Glomerular visceral epithelial cell (primary cell): ENCODE measurements at regions not wholly inside any gene's neighbourhood (a gene's known extent, or its start where the extent isn't known, plus 50 kb on each side); places are given as distances from the start of the nearest gene placed in this dataset.

Experiments
- DNase-seq: peaks from one replicate; pipeline ENCODE4 v3.0.0-alpha.2; 2016; ENCODE audit errors: extremely low spot score

GRCh38 chr21:39124681-39125251, 58.5 kb downstream of the PSMG1 start:
- DNase-seq = no peak

DNA sequence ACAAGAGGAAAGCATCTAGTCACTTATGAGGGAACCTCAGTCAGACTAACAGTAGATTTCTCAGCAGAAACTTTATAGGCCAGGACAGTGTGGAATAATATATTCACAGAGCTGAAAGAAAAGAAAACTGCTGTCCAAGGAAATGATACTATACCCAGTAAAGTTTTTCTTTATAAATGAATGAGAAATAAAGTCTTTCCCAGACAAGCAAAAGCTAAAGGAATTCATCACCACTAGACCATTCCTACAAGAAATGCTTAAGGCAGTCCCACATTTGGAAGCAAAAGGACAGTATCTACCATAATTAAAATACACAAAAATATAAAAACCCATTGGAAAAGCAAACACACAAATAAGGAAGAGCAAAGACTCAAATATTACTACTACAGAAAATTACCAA, 59.9 kb downstream of the PSMG1 start:
- no peak for DNase-seq

- DNase-seq = peak; percentile 21
These were observed 61.5 kb downstream of the PSMG1 start for GRCh38 chr21:39121600-39122355.

DNA sequence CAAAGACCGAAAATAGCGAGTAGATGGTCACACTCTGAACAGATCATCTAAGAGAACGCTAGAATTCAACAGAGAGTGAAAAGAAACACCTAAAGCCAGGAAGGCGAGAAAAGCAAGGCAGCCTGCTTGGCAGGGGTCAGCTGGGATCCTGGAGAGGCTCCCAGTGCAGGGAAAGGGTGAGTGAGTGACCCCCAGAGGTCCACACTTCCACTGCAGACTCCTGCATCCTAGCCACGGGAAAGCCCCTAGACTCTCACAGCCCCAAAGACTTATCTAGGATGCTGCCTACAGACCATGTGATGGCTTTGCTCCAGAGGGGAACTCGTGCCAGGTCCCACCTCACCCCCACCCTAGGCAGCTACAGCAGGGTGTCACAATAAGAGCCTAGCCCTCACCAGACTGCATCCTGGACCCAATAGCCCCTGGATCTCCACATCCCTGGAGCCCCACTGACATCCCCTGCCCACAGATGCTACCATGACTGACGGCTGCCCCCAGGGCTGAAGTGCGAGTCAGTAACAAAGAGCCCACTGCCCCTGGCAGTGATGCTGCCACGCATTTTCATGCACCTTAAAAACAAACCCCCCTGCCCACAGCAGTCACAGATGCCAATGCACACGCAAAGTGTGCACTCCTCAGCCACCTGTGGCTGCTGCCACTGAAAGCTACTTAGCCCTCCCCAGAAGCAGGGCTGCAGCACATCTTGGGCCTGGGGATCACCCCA, 62.2 kb downstream of the PSMG1 start:
- DNase-seq = no peak

GRCh38 chr21:39119891-39120290, 63.4 kb downstream of the PSMG1 start:
- no peak for DNase-seq

DNA sequence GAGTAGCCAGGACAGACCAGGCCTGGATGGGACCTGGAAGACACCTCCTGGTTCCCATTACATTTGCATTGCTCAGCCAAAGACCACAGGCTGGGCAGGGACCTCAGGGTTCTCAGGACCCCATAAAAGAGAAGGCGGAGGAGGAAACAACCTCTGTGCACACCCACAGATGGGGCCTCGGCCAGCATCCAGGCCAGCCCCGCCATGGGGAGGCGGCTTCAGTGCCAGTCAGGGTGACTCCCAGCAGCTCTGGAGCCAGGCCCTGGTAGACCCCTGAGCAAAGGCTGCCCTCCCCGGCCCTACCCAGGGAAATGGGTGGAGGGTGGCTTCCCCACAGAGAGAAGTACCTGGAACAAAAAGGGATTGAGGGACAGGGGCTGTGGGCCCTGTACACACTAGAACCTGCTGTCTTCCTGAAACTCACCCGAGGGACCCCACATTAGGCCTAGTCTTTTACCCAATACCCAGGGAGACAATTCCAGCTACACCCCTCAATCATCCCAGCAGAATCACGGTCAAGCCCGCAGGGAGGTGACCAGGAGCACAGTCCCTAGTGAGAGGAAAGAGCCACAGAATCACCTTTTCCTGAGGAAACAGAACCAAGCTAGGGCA, 64.5 kb downstream of the PSMG1 start:
- no peak for DNase-seq

DNA sequence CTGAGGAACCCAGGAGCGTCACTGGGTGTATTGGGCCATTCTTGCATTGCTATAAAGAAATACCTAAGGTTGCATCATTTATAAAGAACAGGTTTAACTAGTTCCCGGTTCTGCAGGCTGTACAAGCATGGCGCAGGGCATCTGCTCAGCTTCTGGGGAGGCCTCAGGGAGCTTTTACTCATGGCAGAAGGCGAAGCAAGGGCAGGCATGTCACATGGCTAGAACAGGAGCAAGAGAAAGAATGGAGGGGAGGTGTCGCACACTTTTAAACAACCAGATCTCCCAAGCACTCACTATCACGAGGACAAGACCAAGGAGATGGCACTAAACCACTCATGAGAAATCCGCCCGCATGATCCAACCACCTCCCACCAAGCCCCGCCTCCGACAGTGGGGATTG, 65.2 kb downstream of the PSMG1 start:
- DNase-seq = no peak

GRCh38 chr21:39117440-39117970, 65.7 kb downstream of the PSMG1 start:
- DNase-seq = no peak

DNA sequence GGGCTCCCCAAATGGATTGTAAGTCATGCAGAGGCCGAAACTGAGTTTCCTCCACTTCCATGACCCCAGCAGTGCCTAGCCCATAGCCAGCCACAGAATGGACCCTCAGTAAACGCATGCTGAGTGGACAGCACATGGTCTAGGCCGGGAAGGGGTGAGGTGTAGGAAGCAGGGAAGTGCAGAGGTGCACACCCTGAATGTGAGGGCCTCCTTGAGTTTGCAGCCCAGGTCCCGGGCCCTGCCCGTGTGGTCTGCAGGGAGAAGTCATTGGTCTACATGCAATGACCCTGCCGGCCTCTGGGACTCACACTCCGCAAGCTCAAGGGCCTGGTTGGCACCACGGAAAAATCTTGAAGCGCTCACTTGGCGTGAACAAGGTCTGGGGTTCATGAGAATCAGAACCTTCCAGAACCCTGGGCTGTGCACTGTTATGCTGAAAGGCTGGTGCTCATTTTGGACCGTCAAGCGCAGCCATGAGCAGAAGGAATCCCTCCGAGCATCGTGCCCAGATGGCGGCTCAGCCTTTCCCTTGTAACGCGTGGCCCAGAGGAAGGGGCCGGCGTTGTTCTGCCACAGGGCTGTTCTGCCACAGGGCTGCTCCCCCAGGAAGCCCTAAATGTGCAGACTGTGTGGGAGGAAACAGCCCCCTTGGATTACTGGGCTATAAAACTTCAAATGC, 66.4 kb downstream of the PSMG1 start:
- no peak for DNase-seq

GRCh38 chr21:39115576-39116235, 67.5 kb downstream of the PSMG1 start:
- DNase-seq = no peak

GRCh38 chr21:39114871-39115575, 68.2 kb downstream of the PSMG1 start:
- peak; percentile 80 for DNase-seq

GRCh38 chr21:39111931-39112550, 71.2 kb downstream of the PSMG1 start:
- DNase-seq = no peak

DNA sequence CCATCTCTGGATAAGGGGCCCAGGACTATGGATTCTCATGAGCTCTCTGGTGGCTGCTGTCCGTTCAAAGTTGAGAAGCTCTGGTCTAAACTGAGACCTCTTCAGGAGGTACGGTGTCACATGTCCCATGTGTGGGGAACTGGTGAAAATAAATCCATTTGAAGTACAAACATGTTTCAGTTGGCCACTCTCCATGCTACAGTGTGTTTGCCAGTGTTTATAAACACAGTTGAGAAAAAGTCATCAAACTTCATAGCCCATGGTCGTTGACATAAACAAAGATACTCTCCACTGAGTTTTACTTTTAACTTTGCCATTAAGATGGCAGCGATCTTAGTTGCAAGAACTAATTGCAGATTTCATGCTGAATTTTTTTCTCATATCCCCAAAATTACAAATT, 72.8 kb downstream of the PSMG1 start:
- DNase-seq = no peak

DNA sequence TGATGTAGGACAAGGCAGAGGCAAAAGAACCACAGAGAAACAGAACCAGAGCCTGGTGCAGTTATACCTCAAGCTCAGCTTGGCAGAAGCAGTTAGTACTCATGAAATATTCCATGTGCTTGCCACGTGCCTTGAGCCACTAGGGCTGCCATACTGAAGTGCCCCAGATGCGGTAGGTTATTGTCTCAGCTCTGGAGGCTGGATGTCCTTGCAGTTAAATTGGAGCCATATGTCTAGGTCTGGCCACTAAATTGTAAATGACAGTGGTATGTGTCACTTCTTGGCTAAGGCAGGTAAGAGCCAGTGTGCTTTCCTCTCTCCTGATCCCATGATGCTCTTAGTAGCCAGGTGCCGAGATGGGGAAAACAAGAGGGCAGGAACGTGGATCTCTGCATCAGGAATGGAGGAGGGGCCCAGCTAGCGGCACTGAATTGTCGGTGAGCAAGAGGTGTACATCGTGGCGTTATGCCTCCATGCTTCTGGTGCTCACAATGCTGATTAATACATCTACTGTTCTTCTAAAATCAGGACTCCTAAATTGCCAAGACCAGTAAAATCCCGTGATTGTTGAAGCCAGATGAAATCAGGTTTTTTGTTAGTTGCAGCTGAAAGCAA, 73.5 kb downstream of the PSMG1 start:
- DNase-seq = no peak

DNA sequence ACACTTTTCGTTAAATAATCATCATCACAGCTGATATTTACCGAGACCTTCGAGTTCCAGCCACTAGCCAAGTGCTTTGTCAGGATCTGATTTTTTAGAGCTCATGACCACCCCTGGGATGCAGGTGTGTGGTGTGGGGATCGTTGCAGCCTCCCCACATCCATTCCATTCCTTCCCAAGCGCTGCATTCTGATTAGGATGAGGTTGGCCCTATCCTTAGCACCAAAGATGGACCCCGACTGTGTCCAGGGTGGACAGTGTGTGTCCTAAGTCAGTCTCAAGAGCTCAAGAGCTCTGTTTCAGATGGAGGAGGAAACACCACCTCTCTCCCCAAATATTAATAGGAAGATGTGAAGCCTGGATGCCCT, 74.1 kb downstream of the PSMG1 start:
- DNase-seq = no peak

DNA sequence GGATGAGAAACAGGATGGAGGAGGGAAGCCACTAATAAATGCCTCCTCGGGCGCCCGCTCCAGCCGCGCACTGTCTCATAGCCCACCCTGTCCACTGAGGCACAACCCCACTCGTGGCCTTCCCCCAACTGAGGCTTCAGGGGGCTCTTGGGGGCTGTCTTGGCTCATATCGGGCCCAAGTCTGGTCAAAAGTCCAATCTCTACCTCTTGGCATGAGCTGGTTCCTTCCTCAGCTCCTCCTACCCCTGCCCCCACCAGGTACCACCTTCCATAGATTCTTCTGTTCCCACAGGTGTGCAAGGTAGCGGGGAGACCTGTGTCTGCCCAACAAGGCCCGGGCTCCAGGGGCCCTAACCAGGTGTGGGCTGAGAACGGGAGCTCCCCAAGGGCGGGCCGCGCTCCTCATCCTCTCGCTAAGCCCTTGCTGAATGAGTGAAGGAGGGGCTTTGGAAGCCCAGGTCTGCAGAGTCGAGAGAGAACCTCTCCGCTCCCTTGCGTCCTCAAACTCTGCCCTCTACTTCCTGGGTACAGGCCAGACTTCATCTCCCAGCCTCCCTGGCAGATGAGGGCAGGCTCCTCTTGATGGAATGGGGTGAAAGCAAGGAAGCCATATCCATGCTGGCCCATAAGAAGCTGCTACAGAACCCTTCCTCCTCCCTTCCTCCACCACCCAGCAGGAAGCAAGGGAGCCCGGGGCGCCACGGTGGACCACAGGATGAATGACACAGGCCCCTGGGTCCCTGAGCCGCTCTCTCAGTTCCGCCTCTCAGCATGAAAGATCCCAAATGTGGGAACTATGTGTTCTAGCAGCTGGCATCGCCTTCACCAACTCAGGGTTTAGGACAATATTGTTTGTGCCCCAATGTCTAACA, 74.7 kb downstream of the PSMG1 start:
- DNase-seq = no peak

DNA sequence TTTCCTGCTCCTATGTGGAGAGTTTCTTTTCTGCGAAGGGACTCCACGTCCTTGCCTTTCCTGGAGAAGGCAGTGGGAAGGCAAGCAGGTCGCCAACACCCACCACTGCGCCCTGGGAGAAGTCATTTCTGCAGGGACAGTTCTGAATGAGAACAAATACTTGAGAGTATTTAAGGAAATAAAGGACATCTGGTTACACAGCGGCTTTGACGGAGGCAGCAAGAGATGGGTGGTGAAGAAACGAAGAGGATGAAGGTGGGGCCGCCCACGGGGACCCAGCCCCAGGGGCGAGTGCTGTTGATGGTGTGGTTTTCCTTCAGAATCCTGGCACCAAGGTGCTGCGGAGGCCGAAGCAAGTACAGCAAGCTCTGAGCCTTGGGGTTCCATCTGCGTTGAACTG, 75.5 kb downstream of the PSMG1 start:
- DNase-seq = no peak

DNA sequence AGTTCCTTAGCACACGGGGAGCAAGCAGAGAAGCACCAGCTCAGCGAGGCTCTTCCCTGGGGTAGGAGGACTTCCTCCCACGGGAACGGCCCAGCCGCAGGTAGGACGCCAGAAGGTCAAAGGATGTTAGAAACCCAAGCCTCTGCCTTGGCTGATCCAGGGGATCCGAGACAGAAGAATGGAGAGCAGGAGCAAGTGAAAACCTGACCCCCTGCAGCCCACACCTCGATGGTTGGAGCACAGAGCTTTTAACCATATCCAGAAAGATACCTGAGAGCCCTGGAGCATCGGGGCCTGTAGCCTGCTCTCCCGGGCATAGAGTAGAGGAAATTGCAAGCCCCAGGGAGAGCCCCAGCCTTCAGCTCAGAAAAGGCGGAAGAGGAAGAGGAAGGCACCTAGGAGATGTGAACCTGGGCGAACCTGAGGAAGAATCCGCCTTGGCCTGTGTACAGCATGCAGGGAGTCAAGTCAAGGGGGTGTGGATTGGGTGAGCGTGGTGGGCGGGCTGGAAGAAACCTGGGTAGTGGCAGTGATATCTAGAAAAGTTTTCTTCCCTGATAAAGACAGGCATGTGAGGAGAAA, 76.3 kb downstream of the PSMG1 start:
- no peak for DNase-seq
